Uterus (tissue), 3 donors: ENCODE measurements at regions not wholly inside any gene's neighbourhood (a gene's known extent, or its start where the extent isn't known, plus 50 kb on each side); places are given as distances from the start of the nearest gene placed in this dataset.

Experiments
- DNase-seq, 2 donors: peaks; one replicate each; pipeline ENCODE4 v3.0.0-alpha.2; 2019 to 2020
- H3K27ac ChIP-seq, 2 donors: fragments of 200-600 bp; sonication (generic); 1 replicate in 1 of 2; 2 replicates in 1 of 2; pipeline ENCODE4 v1.5.1; 2016 to 2018
- H3K27me3 ChIP-seq, 2 donors: fragments of 200-600 bp; sonication (generic); one replicate each; pipeline ENCODE4 v1.5.1; 2018 to 2019; ENCODE audit warnings: control low read depth in 1 of 2
- H3K36me3 ChIP-seq, 2 donors: fragments of 200-600 bp; sonication (generic); one replicate each; pipeline ENCODE4 v1.5.1; 2019; ENCODE audit warnings: control low read depth in 1 of 2
- H3K4me1 ChIP-seq, 2 donors: fragments of 200-600 bp; sonication (generic); one replicate each; pipeline ENCODE4 v1.5.1; 2018 to 2019; ENCODE audit warnings: control low read depth in 1 of 2
- H3K4me3 ChIP-seq, 2 donors: fragments of 200-600 bp; sonication (generic); 1 replicate in 1 of 2; 2 replicates in 1 of 2; pipeline ENCODE4 v1.5.1; 2018 to 2019; ENCODE audit warnings: mild to moderate bottlenecking in 1 of 2
- H3K9me3 ChIP-seq, 2 donors: fragments of 200-600 bp; sonication (generic); one replicate each; pipeline ENCODE4 v1.5.1; 2019; ENCODE audit warnings: control low read depth in 1 of 2
- POLR2A ChIP-seq, 2 donors: fragments of 450-650 bp; IDR thresholded peaks; one replicate each; pipeline ENCODE4 v1.6.1; 2016; ENCODE audit warnings: antibody characterized with exemption in 2 of 2, mild to moderate bottlenecking in 1 of 2, moderate library complexity in 1 of 2
- intact Hi-C: fragments of 100-400 bp; cut with DNase I; formaldehyde crosslinking; loops from one replicate; pipeline ENCODE4 v1.15.1; 2023; ENCODE audit warnings: low total_unique reads
- TF ChIP-seq, protein P1 (sequence below), 4 experiments: fragments of 200-600 bp in 2 of 4; fragments of 450-650 bp in 2 of 4; sonication (generic) in 2 of 4; IDR thresholded peaks; one replicate each; pipeline ENCODE4 v1.5.1; 2016 to 2019; ENCODE audit warnings: antibody characterized with exemption in 4 of 4, mild to moderate bottlenecking in 2 of 4, moderate library complexity in 1 of 4
- donor health status: DM: yes; HTN: yes; CAD: no.

- Histone ChIP-seq H3K4me3 (no peak overlapping the region), H3K4me1 (no peaks in the 10 kb centered on the region), H3K27me3 (no peaks in the 10 kb centered on the region), H3K9me3 (no peaks in the 10 kb centered on the region), H3K27ac (no peak overlapping the region), H3K36me3 (no peaks in the 10 kb centered on the region)
- TF ChIP-seq POLR2A (IDR thresholded peaks at IDR 0.05) = no peak
- TF ChIP-seq, protein P1, sequence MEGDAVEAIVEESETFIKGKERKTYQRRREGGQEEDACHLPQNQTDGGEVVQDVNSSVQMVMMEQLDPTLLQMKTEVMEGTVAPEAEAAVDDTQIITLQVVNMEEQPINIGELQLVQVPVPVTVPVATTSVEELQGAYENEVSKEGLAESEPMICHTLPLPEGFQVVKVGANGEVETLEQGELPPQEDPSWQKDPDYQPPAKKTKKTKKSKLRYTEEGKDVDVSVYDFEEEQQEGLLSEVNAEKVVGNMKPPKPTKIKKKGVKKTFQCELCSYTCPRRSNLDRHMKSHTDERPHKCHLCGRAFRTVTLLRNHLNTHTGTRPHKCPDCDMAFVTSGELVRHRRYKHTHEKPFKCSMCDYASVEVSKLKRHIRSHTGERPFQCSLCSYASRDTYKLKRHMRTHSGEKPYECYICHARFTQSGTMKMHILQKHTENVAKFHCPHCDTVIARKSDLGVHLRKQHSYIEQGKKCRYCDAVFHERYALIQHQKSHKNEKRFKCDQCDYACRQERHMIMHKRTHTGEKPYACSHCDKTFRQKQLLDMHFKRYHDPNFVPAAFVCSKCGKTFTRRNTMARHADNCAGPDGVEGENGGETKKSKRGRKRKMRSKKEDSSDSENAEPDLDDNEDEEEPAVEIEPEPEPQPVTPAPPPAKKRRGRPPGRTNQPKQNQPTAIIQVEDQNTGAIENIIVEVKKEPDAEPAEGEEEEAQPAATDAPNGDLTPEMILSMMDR (IDR thresholded peaks at IDR 0.05) = no peak
- no peak for DNase-seq
- intact Hi-C loops = no loop called here
Measured at GRCh38 chr11:122393209-122393860, 262.2 kb upstream of the UBASH3B start.

DNA sequence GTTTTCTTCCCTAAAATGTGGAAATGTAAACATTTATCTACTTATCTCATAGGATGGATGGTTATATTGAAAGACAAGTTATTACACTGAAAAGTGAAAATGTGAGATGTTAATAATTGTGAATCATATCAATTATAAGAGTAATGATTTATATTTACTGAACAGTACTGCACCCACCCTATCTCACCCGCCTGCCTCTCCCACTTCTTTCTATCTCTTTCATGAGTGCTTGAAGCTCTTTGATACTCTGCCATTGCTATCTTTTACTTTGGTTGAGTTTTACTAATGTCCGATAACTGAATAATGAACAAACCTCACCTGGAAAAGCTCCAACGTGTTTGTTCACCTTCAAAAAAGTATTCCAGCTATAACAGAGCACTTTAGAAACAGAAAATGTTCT lies 263.0 kb upstream of the UBASH3B start:
- Histone ChIP-seq H3K27me3 (no peaks in the 10 kb centered on the region), H3K9me3 (no peaks in the 10 kb centered on the region), H3K4me1 (no peaks in the 10 kb centered on the region), H3K4me3 (no peak overlapping the region), H3K36me3 (no peaks in the 10 kb centered on the region), H3K27ac (no peak overlapping the region)
- DNase-seq = no peak
- TF ChIP-seq, protein P1 (IDR thresholded peaks at IDR 0.05) = no peak
- TF ChIP-seq POLR2A (IDR thresholded peaks at IDR 0.05) = no peak
- intact Hi-C loops = no loop called here

DNA sequence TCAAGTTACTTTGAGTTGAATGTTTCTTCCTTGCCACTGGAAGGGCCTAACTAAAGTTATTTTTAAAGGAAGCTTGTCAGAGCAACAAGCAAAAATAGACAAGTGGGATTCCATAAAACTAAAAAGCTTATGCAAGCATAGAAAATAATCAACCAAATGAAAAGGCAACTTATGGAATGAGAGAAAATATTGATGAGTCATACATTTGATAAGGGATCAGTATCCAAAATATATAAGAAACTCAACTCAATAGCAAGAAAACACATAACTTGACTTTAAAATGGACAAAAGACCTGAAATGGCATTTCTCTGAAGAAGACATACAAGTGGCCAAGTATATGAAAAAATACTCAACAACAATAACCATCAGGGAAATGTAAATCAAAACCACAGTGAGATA lies 264.5 kb upstream of the UBASH3B start:
- DNase-seq = no peak
- intact Hi-C loops = no loop called here
- Histone ChIP-seq H3K27me3 (no peaks in the 10 kb centered on the region), H3K4me1 (no peaks in the 10 kb centered on the region), H3K27ac (no peak overlapping the region), H3K9me3 (no peaks in the 10 kb centered on the region), H3K4me3 (no peak overlapping the region), H3K36me3 (no peaks in the 10 kb centered on the region)
- TF ChIP-seq, protein P1 (IDR thresholded peaks at IDR 0.05) = no peak
- no peak for TF ChIP-seq POLR2A (IDR thresholded peaks at IDR 0.05)

DNA sequence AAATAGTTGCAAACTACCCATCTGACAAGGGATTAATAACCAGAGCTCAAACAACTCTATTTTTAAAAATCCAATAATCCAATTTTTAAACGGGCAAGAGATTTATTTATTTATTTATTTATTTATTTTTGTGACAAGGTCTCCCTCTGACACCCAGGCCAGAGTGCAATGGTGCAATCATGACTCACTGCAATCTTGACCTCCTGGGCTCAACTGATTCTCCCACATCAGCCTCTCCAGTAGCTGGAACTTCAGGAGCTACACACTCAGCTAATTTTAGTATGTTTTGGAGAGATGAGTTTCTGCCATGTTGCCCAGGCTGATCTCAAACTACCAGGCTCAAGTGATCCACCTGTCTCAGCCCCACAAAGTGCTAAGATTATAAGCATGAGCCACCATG lies 267.2 kb upstream of the BLID start:
- intact Hi-C loops = no loop called here
- DNase-seq = no peak
- TF ChIP-seq POLR2A (IDR thresholded peaks at IDR 0.05) = no peak
- TF ChIP-seq, protein P1 (IDR thresholded peaks at IDR 0.05) = no peak

GRCh38 chr11:122375687-122376399 lies 259.8 kb upstream of the BLID start:
- Histone ChIP-seq H3K9me3 (no peaks in the 10 kb centered on the region), H3K27ac (no peak overlapping the region), H3K4me1 (no peaks in the 10 kb centered on the region), H3K4me3 (no peak overlapping the region), H3K36me3 (no peaks in the 10 kb centered on the region), H3K27me3 (no peaks in the 10 kb centered on the region)
- DNase-seq = no peak
- intact Hi-C loops = no loop called here
- TF ChIP-seq, protein P1 (IDR thresholded peaks at IDR 0.05) = no peak

More for the DNA sequence above, 267.2 kb upstream of the BLID start:
- no peaks in the 10 kb centered on the region for H3K27me3 ChIP-seq
- H3K4me3 ChIP-seq = no peak overlapping the region
- no peaks in the 10 kb centered on the region for H3K4me1 ChIP-seq
- no peak overlapping the region for H3K27ac ChIP-seq
- no peaks in the 10 kb centered on the region for H3K9me3 ChIP-seq
- H3K36me3 ChIP-seq = no peaks in the 10 kb centered on the region
